Tibial nerve (tissue), 4 donors: ENCODE measurements at regions not wholly inside any gene's neighbourhood (a gene's known extent, or its start where the extent isn't known, plus 50 kb on each side); places are given as distances from the start of the nearest gene placed in this dataset.

Source experiments
- DNase-seq, 2 donors: peaks; one replicate each; pipeline ENCODE4 v3.0.0-alpha.2; 2019; ENCODE audit warnings: low spot score in 2 of 2
- H3K27ac ChIP-seq, 4 donors: fragments of 200-600 bp; sonication (generic) in 3 of 4; one replicate each; pipeline ENCODE4 v1.5.1; 2017 to 2019; ENCODE audit warnings: mild to moderate bottlenecking in 1 of 4
- H3K27me3 ChIP-seq, 2 donors: fragments of 200-600 bp; sonication (generic) in 1 of 2; one replicate each; pipeline versions ENCODE4 v1.5.1 to v1.6.0; 2017 to 2019
- H3K36me3 ChIP-seq, 3 donors: fragments of 200-600 bp; sonication (generic); one replicate each; pipeline ENCODE4 v1.5.1; 2018 to 2019
- H3K4me1 ChIP-seq, 4 donors: fragments of 200-600 bp; sonication (generic) in 3 of 4; one replicate each; pipeline ENCODE4 v1.5.1; 2017 to 2019
- H3K4me3 ChIP-seq, 4 donors: fragments of 200-600 bp; sonication (generic) in 3 of 4; one replicate each; pipeline ENCODE4 v1.5.1; 2017 to 2019; ENCODE audit warnings: mild to moderate bottlenecking in 1 of 4, moderate library complexity in 1 of 4
- H3K9me3 ChIP-seq, 4 donors: fragments of 200-600 bp; sonication (generic) in 3 of 4; one replicate each; pipeline ENCODE4 v1.5.1; 2017 to 2019
- CTCF ChIP-seq, 5 experiments: fragments of 200-600 bp in 3 of 5; fragments of 450-650 bp in 2 of 5; sonication (generic) in 3 of 5; IDR thresholded peaks; one replicate each; pipeline ENCODE4 v1.5.1; 2016 to 2019; ENCODE audit warnings: antibody characterized with exemption in 5 of 5, mild to moderate bottlenecking in 3 of 5, moderate library complexity in 2 of 5
- EP300 ChIP-seq, 2 donors: sonication (generic); formaldehyde crosslinking; IDR thresholded peaks; one replicate each; pipeline ENCODE4 v1.6.1; 2017; ENCODE audit warnings: antibody characterized with exemption in 2 of 2, mild to moderate bottlenecking in 1 of 2
- POLR2A ChIP-seq, 2 donors: fragments of 450-650 bp; IDR thresholded peaks; one replicate each; pipeline ENCODE4 v1.6.1; 2017; ENCODE audit warnings: antibody characterized with exemption in 2 of 2, mild to moderate bottlenecking in 2 of 2, moderate library complexity in 2 of 2
- whole genome bisulfite sequencing, 2 donors: methylation state at CpG; one replicate each; pipeline ENCODE4 v1.1.5; 2018; 5-methylcytosine and 5-hydroxymethylcytosine counted together

GRCh38 chr3:160065282-160065681 lies 76.6 kb downstream of the IL12A start:
- peaks cover 0 to 3% (median 0%) of the 10 kb centered on the region in 4 donors for H3K9me3 ChIP-seq
- no peaks in the 10 kb centered on the region for H3K27me3 ChIP-seq
- no peak overlapping the region for H3K27ac ChIP-seq
- 53 to 67% methylated on average over 4 of the region's 4 CpGs for WGBS, 2 donors
- no peak overlapping the region for H3K4me3 ChIP-seq
- no peaks in the 10 kb centered on the region for H3K36me3 ChIP-seq
- TF ChIP-seq EP300 (IDR thresholded peaks at IDR 0.05) (no peak), CTCF (IDR thresholded peaks at IDR 0.05) (no peak), POLR2A (IDR thresholded peaks at IDR 0.05) (no peak)
- no peaks in the 10 kb centered on the region for H3K4me1 ChIP-seq
- DNase-seq: no peak

- Histone ChIP-seq H3K36me3 (no peaks in the 10 kb centered on the region), H3K27ac (no peak overlapping the region), H3K9me3 (no peaks in the 10 kb centered on the region), H3K4me3 (no peak overlapping the region), H3K27me3 (no peaks in the 10 kb centered on the region), H3K4me1 (no peaks in the 10 kb centered on the region)
- 69 to 74% methylated on average over 4 of the region's 4 CpGs for WGBS, 2 donors
- DNase-seq: no peak
- TF ChIP-seq EP300 (IDR thresholded peaks at IDR 0.05) (no peak), CTCF (IDR thresholded peaks at IDR 0.05) (no peak), POLR2A (IDR thresholded peaks at IDR 0.05) (no peak)
These were observed 77.2 kb downstream of the IL12A start for GRCh38 chr3:160065786-160066185.

- WGBS, 2 donors: 38 to 44% methylated on average over 3 of the region's 3 CpGs
- no peak for DNase-seq
These were observed 81.4 kb downstream of the IL12A start for GRCh38 chr3:160069986-160070385.

GRCh38 chr3:160076519-160076918 lies 87.9 kb downstream of the IL12A start:
- TF ChIP-seq POLR2A (IDR thresholded peaks at IDR 0.05) (no peak), CTCF (IDR thresholded peaks at IDR 0.05) (no peak), EP300 (IDR thresholded peaks at IDR 0.05) (no peak)
- Histone ChIP-seq H3K4me1 (no peaks in the 10 kb centered on the region), H3K9me3 (no peaks in the 10 kb centered on the region), H3K4me3 (no peak overlapping the region), H3K27ac (no peak overlapping the region), H3K36me3 (no peaks in the 10 kb centered on the region), H3K27me3 (no peaks in the 10 kb centered on the region)
- 92 to 93% methylated on average over 3 of the region's 3 CpGs for WGBS, 2 donors
- no peak for DNase-seq

More at GRCh38 chr3:160069986-160070385, 81.4 kb downstream of the IL12A start:
- H3K27me3 ChIP-seq: no peaks in the 10 kb centered on the region
- H3K4me1 ChIP-seq: no peaks in the 10 kb centered on the region
- no peaks in the 10 kb centered on the region for H3K9me3 ChIP-seq
- H3K36me3 ChIP-seq: no peaks in the 10 kb centered on the region
- no peak overlapping the region for H3K27ac ChIP-seq
- TF ChIP-seq CTCF (IDR thresholded peaks at IDR 0.05) (no peak), POLR2A (IDR thresholded peaks at IDR 0.05) (no peak), EP300 (IDR thresholded peaks at IDR 0.05) (no peak)
- H3K4me3 ChIP-seq: no peak overlapping the region

GRCh38 chr3:160078533-160078932 lies 89.9 kb downstream of the IL12A start:
- H3K27me3 ChIP-seq: no peaks in the 10 kb centered on the region
- H3K36me3 ChIP-seq: no peaks in the 10 kb centered on the region
- H3K9me3 ChIP-seq: no peaks in the 10 kb centered on the region
- DNase-seq: no peak
- WGBS, 2 donors: 61 to 73% methylated on average over 3 of the region's 3 CpGs
- TF ChIP-seq CTCF (IDR thresholded peaks at IDR 0.05) (no peak), EP300 (IDR thresholded peaks at IDR 0.05) (no peak), POLR2A (IDR thresholded peaks at IDR 0.05) (no peak)
- no peak overlapping the region for H3K27ac ChIP-seq
- no peak overlapping the region for H3K4me3 ChIP-seq
- no peaks in the 10 kb centered on the region for H3K4me1 ChIP-seq
